ENCODE measurements at regions not wholly inside any gene's neighbourhood (a gene's known extent, or its start where the extent isn't known, plus 50 kb on each side); places are given as distances from the start of the nearest gene placed in this dataset.

DNA sequence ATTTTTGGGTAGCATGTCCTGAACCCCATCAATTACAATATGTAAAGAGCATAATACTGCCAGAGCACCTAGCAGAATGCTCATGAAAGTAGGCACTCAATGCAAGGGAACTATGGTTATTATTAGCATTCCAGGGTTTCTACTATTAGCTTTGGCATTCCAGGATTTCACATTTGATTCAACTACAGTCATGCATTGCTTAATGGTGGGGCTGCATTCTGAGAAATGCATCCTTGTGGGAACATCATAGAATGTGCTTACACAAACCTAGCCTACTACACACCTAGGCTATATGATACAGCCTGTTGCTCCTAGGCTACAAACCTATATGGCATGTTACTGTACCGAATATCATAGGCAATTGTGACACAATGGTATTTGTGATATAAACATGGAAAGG, 247.8 kb downstream of the CD83 start:
- ATAC-seq (no peak), DNase-seq (no peak)
- TF ChIP-seq, protein P1, sequence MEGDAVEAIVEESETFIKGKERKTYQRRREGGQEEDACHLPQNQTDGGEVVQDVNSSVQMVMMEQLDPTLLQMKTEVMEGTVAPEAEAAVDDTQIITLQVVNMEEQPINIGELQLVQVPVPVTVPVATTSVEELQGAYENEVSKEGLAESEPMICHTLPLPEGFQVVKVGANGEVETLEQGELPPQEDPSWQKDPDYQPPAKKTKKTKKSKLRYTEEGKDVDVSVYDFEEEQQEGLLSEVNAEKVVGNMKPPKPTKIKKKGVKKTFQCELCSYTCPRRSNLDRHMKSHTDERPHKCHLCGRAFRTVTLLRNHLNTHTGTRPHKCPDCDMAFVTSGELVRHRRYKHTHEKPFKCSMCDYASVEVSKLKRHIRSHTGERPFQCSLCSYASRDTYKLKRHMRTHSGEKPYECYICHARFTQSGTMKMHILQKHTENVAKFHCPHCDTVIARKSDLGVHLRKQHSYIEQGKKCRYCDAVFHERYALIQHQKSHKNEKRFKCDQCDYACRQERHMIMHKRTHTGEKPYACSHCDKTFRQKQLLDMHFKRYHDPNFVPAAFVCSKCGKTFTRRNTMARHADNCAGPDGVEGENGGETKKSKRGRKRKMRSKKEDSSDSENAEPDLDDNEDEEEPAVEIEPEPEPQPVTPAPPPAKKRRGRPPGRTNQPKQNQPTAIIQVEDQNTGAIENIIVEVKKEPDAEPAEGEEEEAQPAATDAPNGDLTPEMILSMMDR (IDR thresholded peaks at IDR 0.05) = no peak
- no peaks in the 10 kb centered on the region for H3K9me3 ChIP-seq
- H3K27me3 ChIP-seq = no peaks in the 10 kb centered on the region
- H3K4me3 ChIP-seq = no peak overlapping the region
- whole genome bisulfite sequencing, 2 donors = 90 to 93% methylated on average over 1 of the region's 1 CpG
- intact Hi-C loops (cut with DNase I) = loop anchor here in 1 of 10 donors (10.0 kb wide), 1 partner anchor 151 kb away; no protein-coding TSS in a partner anchor
- H3K27ac ChIP-seq = no peak overlapping the region
- H3K36me3 ChIP-seq = no peaks in the 10 kb centered on the region
- H3K4me1 ChIP-seq = peaks cover 0 to 46% (median 24%) of the 10 kb centered on the region in 9 donors

DNA sequence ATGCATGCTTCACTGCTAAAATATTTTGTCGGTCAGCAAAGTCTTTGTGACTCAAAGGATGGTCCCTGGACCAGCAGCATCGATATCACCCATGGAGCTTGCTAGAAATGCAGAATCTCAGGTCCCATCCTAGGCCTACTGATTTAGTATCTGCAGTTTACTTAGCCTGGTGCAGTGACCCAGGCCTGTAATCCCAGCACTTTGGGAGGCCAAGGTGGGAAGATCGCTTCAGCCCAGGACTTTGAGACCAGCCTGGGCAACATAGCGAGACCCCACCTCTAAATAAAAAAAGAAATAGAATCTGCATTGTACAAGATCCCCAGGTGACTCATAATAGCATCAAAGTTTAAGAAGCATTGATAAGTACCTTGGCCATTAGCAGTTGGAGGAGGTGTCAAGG, 248.7 kb downstream of the CD83 start:
- no peak for DNase-seq
- ATAC-seq = no peak
- Histone ChIP-seq H3K4me3 (no peak overlapping the region), H3K27me3 (no peaks in the 10 kb centered on the region), H3K36me3 (no peaks in the 10 kb centered on the region), H3K9me3 (no peaks in the 10 kb centered on the region), H3K4me1 (peaks cover 0 to 37% (median 17%) of the 10 kb centered on the region in 9 donors), H3K27ac (peak overlapping the region in 1 of 10 donors; percentile 25)
- TF ChIP-seq, protein P1 (IDR thresholded peaks at IDR 0.05) = no peak
- intact Hi-C loops (cut with DNase I) = loop anchor here in 1 of 10 donors (10.0 kb wide), 1 partner anchor 152 kb away; no protein-coding TSS in a partner anchor
- 98% methylated on average over 4 of the region's 4 CpGs for WGBS, 2 donors

DNA sequence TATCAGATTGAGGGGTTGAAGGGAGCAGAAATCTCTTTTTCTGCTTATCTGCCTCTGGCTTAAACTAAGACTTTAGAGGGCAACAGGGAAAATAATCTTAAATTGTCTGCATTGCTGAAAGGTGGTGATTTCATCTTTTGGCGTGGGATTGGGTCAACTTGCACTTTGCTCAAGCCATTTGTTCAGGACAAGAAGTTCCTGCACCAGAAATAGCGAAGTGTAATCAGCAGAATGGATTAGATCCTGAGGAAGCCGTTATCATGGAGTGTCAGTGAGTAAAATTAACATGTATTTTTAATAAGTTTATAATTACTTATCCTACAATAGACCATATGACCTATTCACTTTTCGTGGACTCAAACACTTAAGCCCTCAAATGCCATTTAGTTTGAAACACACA, 249.3 kb downstream of the CD83 start:
- H3K27ac ChIP-seq = peak overlapping the region in 1 of 10 donors; percentile 25
- 36 to 41% methylated on average over 4 of the region's 4 CpGs for WGBS, 2 donors
- intact Hi-C loops (cut with DNase I) = loop anchor here in 1 of 10 donors (10.0 kb wide), 1 partner anchor 152 kb away; no protein-coding TSS in a partner anchor

DNA sequence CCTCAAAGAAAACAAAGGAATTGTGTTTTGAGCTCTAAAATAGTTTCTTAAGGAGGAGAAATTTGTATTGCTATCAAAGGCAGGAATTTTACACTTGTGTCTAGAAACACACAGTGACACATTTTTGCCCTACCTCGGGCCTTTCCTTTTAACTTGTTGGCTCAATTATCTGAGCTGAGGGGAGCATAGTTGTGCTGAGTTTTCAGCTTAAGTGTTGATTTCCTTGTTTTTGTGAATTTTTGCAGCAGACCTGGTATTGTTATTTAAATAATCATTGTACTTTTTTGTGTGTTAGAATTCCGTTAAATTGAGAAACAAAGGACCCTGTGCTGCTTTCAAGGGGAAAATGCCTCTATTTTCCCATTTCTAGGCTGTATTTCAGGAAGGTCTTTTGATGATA, 249.7 kb downstream of the CD83 start:
- intact Hi-C loops (cut with DNase I) = loop anchor here in 1 of 10 donors (10.0 kb wide), 1 partner anchor 152 kb away; no protein-coding TSS in a partner anchor
- TF ChIP-seq, protein P1 (IDR thresholded peaks at IDR 0.05) = no peak
- H3K27me3 ChIP-seq = no peaks in the 10 kb centered on the region
- DNase-seq (no peak), ATAC-seq (no peak)
- H3K27ac ChIP-seq = peak overlapping the region in 1 of 10 donors; percentile 25
- no peak overlapping the region for H3K4me3 ChIP-seq
- H3K9me3 ChIP-seq = no peaks in the 10 kb centered on the region
- H3K36me3 ChIP-seq = no peaks in the 10 kb centered on the region
- WGBS, 2 donors = 78 to 90% methylated on average over 2 of the region's 2 CpGs
- peaks cover 0 to 27% (median 14%) of the 10 kb centered on the region in 9 donors for H3K4me1 ChIP-seq

More for the DNA sequence above, 249.3 kb downstream of the CD83 start:
- Histone ChIP-seq H3K36me3 (no peaks in the 10 kb centered on the region), H3K9me3 (no peaks in the 10 kb centered on the region), H3K27me3 (no peaks in the 10 kb centered on the region), H3K4me1 (peaks cover 0 to 31% (median 14%) of the 10 kb centered on the region in 9 donors), H3K4me3 (no peak overlapping the region)
- no peak for DNase-seq
- TF ChIP-seq, protein P1 (IDR thresholded peaks at IDR 0.05) = no peak
- peak in 3 of 8 donors; percentile 51 to 83 (median 59) for ATAC-seq
